WTC11 (cell line): ENCODE measurements at regions not wholly inside any gene's neighbourhood (a gene's known extent, or its start where the extent isn't known, plus 50 kb on each side); places are given as distances from the start of the nearest gene placed in this dataset.

Experiments used
- ATAC-seq: fragments of 200-7000 bp; cut with Tn5 transposase; 2 replicates; pipeline ENCODE4 v1.10.0; 2021; ENCODE audit warnings: mild to moderate bottlenecking, moderate library complexity
- CTCF ChIA-PET: fragments of 300-600 bp; sonication (Branson Sonifier 250); formaldehyde crosslinking; loops from one replicate; lab custom pipeline; 2021; ENCODE audit warnings: antibody characterized with exemption; lab: Charles Lee
- POLR2A ChIA-PET: fragments of 350-600 bp; sonication (Branson Sonifier 250); formaldehyde crosslinking; loops from one replicate; lab custom pipeline; 2021; ENCODE audit warnings: antibody characterized with exemption; lab: Charles Lee
- DNase-seq: peaks from one replicate; pipeline ENCODE4 v3.0.0; 2021; ENCODE audit warnings: low spot score
- H3K27ac Mint-ChIP-seq: 2 replicates; pipeline ENCODE4 v1.8.0; 2021; ENCODE audit warnings: mixed read lengths
- H3K27me3 Mint-ChIP-seq: 2 replicates; pipeline ENCODE4 v1.8.0; 2021; ENCODE audit warnings: low read depth, mild to moderate bottlenecking, moderate library complexity, mixed read lengths
- H3K36me3 Mint-ChIP-seq: 2 replicates; pipeline ENCODE4 v1.8.0; 2021; ENCODE audit warnings: mixed read lengths
- H3K4me1 Mint-ChIP-seq: 2 replicates; pipeline ENCODE4 v1.8.0; 2022; ENCODE audit warnings: mixed read lengths
- H3K4me3 Mint-ChIP-seq: 2 replicates; pipeline ENCODE4 v1.8.0; 2021; ENCODE audit warnings: mild to moderate bottlenecking, moderate library complexity, mixed read lengths
- H3K9me3 Mint-ChIP-seq: 2 replicates; pipeline ENCODE4 v1.8.0; 2021; ENCODE audit warnings: mixed read lengths
- ATF1 ChIP-seq: sonication (generic); formaldehyde crosslinking; IDR thresholded peaks from 2 replicates; pipeline ENCODE4 v1.8.1; 2023; ENCODE audit warnings: mild to moderate bottlenecking, moderate library complexity, missing genetic modification reagents
- ELF4 ChIP-seq: sonication (generic); formaldehyde crosslinking; IDR thresholded peaks from 2 replicates; pipeline ENCODE4 v1.8.1; 2022; ENCODE audit warnings: low read depth, mild to moderate bottlenecking, moderate library complexity, missing genetic modification reagents
- ESRRA ChIP-seq: sonication (generic); formaldehyde crosslinking; IDR thresholded peaks from 2 replicates; pipeline ENCODE4 v1.8.1; 2022; ENCODE audit warnings: mild to moderate bottlenecking, missing genetic modification reagents, borderline replicate concordance
- IRF1 ChIP-seq: sonication (generic); formaldehyde crosslinking; IDR thresholded peaks from 2 replicates; pipeline ENCODE4 v1.8.0; 2023; ENCODE audit warnings: missing genetic modification reagents
- IRF2 ChIP-seq: sonication (generic); formaldehyde crosslinking; IDR thresholded peaks from 2 replicates; pipeline ENCODE4 v1.8.0; 2022; ENCODE audit warnings: low read depth, missing genetic modification reagents, borderline replicate concordance
- JUN ChIP-seq: sonication (generic); formaldehyde crosslinking; IDR thresholded peaks from 2 replicates; pipeline ENCODE4 v1.8.0; 2023; ENCODE audit warnings: mild to moderate bottlenecking, missing genetic modification reagents
- KAT7 ChIP-seq: sonication (generic); formaldehyde crosslinking; IDR thresholded peaks from 2 replicates; pipeline ENCODE4 v1.8.1; 2023; ENCODE audit warnings: missing genetic modification reagents, mild to moderate bottlenecking, borderline replicate concordance
- NFE2L1 ChIP-seq: sonication (generic); formaldehyde crosslinking; IDR thresholded peaks from 2 replicates; pipeline ENCODE4 v1.8.1; 2023; ENCODE audit warnings: missing genetic modification reagents
- NR1H2 ChIP-seq: sonication (generic); formaldehyde crosslinking; IDR thresholded peaks from 2 replicates; pipeline ENCODE4 v1.9.0; 2021; ENCODE audit warnings: mild to moderate bottlenecking, moderate library complexity, missing genetic modification reagents
- PREB ChIP-seq: sonication (generic); formaldehyde crosslinking; IDR thresholded peaks from 2 replicates; pipeline ENCODE4 v1.8.1; 2022; ENCODE audit warnings: mild to moderate bottlenecking, missing genetic modification reagents, moderate library complexity, borderline replicate concordance
- SMAD3 ChIP-seq: sonication (generic); formaldehyde crosslinking; IDR thresholded peaks from 2 replicates; pipeline ENCODE4 v1.8.0; 2022; ENCODE audit warnings: missing genetic modification reagents, mild to moderate bottlenecking, borderline replicate concordance
- SOX15 ChIP-seq: fragments of 250-450 bp; sonication (Bioruptor Pico); IDR thresholded peaks from 2 replicates; pipeline ENCODE4 v1.9.0; 2021; ENCODE audit warnings: mild to moderate bottlenecking
- SP1 ChIP-seq: sonication (generic); formaldehyde crosslinking; conservative IDR thresholded peaks from 2 replicates; pipeline ENCODE4 v1.8.1; 2022; ENCODE audit warnings: missing genetic modification reagents
- TCF7 ChIP-seq: sonication (generic); formaldehyde crosslinking; IDR thresholded peaks from 2 replicates; pipeline ENCODE4 v1.8.0; 2022; ENCODE audit warnings: mild to moderate bottlenecking, low read depth, missing genetic modification reagents, moderate library complexity
- TEAD1 ChIP-seq: sonication (generic); formaldehyde crosslinking; IDR thresholded peaks from 2 replicates; pipeline ENCODE4 v1.8.0; 2022; ENCODE audit warnings: mild to moderate bottlenecking, missing genetic modification reagents
- USF2 ChIP-seq: sonication (generic); formaldehyde crosslinking; IDR thresholded peaks from 2 replicates; pipeline ENCODE4 v1.8.1; 2023; ENCODE audit warnings: mild to moderate bottlenecking, missing genetic modification reagents, moderate library complexity
- ZNF281 ChIP-seq: sonication (generic); formaldehyde crosslinking; IDR thresholded peaks from 2 replicates; pipeline ENCODE4 v1.8.0; 2023; ENCODE audit warnings: mild to moderate bottlenecking, missing genetic modification reagents
- TF ChIP-seq, protein P1 (sequence below): sonication (generic); formaldehyde crosslinking; IDR thresholded peaks from 2 replicates; pipeline ENCODE4 v1.8.1; 2023; ENCODE audit warnings: mild to moderate bottlenecking, missing genetic modification reagents, borderline replicate concordance
- TF ChIP-seq, protein P2 (sequence below): fragments of 250-450 bp; sonication (Bioruptor Pico); IDR thresholded peaks from 2 replicates; pipeline ENCODE4 v2.1.2; 2022; ENCODE audit warnings: mild to moderate bottlenecking, moderate library complexity
- TF ChIP-seq, protein P3 (sequence below): fragments of 250-450 bp; sonication (Bioruptor Pico); IDR thresholded peaks from 2 replicates; pipeline ENCODE4 v1.9.0; 2021; ENCODE audit warnings: moderate library complexity, mild to moderate bottlenecking, inconsistent platforms, borderline replicate concordance

- Mint-ChIP-seq H3K27me3 (no peaks in the 10 kb centered on the region; the same call in 1 of the 2 replicates), H3K4me1 (peaks cover 17% of the 10 kb centered on the region), H3K4me3 (no peak overlapping the region), H3K27ac (no peak overlapping the region), H3K36me3 (0 out of 2 replicates have a peak, but pooled peaks cover 3% of the 10 kb centered on the region), H3K9me3 (peaks cover 10% of the 10 kb centered on the region)
- TF ChIP-seq NR1H2 (CRISPR knock-in tag) (no peak), JUN (CRISPR knock-in tag) (no peak), USF2 (CRISPR knock-in tag) (no peak), SMAD3 (CRISPR knock-in tag) (no peak), NFE2L1 (CRISPR knock-in tag) (no peak), SP1 (CRISPR knock-in tag) (no peak), TEAD1 (CRISPR knock-in tag) (no peak), IRF2 (CRISPR knock-in tag) (no peak), ZNF281 (no peak), KAT7 (no peak), IRF1 (CRISPR knock-in tag) (no peak), ELF4 (no peak), ESRRA (CRISPR knock-in tag) (no peak), SOX15 (CRISPR knock-in tag) (no peak), ATF1 (no peak), TCF7 (CRISPR knock-in tag) (no peak)
- TF ChIP-seq, protein P1, sequence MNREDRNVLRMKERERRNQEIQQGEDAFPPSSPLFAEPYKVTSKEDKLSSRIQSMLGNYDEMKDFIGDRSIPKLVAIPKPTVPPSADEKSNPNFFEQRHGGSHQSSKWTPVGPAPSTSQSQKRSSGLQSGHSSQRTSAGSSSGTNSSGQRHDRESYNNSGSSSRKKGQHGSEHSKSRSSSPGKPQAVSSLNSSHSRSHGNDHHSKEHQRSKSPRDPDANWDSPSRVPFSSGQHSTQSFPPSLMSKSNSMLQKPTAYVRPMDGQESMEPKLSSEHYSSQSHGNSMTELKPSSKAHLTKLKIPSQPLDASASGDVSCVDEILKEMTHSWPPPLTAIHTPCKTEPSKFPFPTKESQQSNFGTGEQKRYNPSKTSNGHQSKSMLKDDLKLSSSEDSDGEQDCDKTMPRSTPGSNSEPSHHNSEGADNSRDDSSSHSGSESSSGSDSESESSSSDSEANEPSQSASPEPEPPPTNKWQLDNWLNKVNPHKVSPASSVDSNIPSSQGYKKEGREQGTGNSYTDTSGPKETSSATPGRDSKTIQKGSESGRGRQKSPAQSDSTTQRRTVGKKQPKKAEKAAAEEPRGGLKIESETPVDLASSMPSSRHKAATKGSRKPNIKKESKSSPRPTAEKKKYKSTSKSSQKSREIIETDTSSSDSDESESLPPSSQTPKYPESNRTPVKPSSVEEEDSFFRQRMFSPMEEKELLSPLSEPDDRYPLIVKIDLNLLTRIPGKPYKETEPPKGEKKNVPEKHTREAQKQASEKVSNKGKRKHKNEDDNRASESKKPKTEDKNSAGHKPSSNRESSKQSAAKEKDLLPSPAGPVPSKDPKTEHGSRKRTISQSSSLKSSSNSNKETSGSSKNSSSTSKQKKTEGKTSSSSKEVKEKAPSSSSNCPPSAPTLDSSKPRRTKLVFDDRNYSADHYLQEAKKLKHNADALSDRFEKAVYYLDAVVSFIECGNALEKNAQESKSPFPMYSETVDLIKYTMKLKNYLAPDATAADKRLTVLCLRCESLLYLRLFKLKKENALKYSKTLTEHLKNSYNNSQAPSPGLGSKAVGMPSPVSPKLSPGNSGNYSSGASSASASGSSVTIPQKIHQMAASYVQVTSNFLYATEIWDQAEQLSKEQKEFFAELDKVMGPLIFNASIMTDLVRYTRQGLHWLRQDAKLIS (CRISPR knock-in tag): no peak
- CTCF ChIA-PET: no interaction called here
- DNase-seq (no peak), ATAC-seq (no peak)
- POLR2A ChIA-PET: no interaction called here
Observed at GRCh38 chr12:38417101-38417500, 100.5 kb downstream of the ALG10B start.

GRCh38 chr12:38424436-38424835 is 107.9 kb downstream of the ALG10B start:
- ATAC-seq (no peak), DNase-seq (no peak)
- H3K4me1 Mint-ChIP-seq: peaks cover 10% of the 10 kb centered on the region
- no peaks in the 10 kb centered on the region for H3K27me3 Mint-ChIP-seq
- H3K36me3 Mint-ChIP-seq: peaks cover 5% of the 10 kb centered on the region; the same call in 1 of the 2 replicates
- H3K9me3 Mint-ChIP-seq: peaks cover 18% of the 10 kb centered on the region
- CTCF ChIA-PET: no interaction called here
- POLR2A ChIA-PET: no interaction called here
- TF ChIP-seq IRF1 (CRISPR knock-in tag): no peak
- TF ChIP-seq, protein P2, sequence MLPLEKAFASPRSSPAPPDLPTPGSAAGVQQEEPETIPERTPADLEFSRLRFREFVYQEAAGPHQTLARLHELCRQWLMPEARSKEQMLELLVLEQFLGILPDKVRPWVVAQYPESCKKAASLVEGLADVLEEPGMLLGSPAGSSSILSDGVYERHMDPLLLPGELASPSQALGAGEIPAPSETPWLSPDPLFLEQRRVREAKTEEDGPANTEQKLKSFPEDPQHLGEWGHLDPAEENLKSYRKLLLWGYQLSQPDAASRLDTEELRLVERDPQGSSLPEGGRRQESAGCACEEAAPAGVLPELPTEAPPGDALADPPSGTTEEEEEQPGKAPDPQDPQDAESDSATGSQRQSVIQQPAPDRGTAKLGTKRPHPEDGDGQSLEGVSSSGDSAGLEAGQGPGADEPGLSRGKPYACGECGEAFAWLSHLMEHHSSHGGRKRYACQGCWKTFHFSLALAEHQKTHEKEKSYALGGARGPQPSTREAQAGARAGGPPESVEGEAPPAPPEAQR (CRISPR knock-in tag): no peak
- TF ChIP-seq PREB: no peak
- TF ChIP-seq, protein P3, sequence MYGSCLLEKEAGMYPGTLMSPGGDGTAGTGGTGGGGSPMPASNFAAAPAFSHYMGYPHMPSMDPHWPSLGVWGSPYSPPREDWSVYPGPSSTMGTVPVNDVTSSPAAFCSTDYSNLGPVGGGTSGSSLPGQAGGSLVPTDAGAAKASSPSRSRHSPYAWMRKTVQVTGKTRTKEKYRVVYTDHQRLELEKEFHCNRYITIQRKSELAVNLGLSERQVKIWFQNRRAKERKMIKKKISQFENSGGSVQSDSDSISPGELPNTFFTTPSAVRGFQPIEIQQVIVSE (CRISPR knock-in tag): no peak
- H3K4me3 Mint-ChIP-seq: no peak overlapping the region
- no peak overlapping the region for H3K27ac Mint-ChIP-seq
